Ramos (cell line): ENCODE measurements at regions not wholly inside any gene's neighbourhood (a gene's known extent, or its start where the extent isn't known, plus 50 kb on each side); places are given as distances from the start of the nearest gene placed in this dataset.

ENCODE experiments used
- in situ Hi-C: fragments of 300-500 bp; cut with MboI; formaldehyde crosslinking; loops from one replicate; pipeline ENCODE4 v1.14.3; 2022; ENCODE audit warnings: low sequenced_read_pairs; ENCODE audit not compliant: unreplicated experiment

GRCh38 chr18:73669297-73669696, 478.3 kb downstream of the FBXO15 start:
- in situ Hi-C loops: no loop called here

GRCh38 chr18:73668051-73668450, 479.6 kb downstream of the FBXO15 start:
- in situ Hi-C loops: no loop called here

DNA sequence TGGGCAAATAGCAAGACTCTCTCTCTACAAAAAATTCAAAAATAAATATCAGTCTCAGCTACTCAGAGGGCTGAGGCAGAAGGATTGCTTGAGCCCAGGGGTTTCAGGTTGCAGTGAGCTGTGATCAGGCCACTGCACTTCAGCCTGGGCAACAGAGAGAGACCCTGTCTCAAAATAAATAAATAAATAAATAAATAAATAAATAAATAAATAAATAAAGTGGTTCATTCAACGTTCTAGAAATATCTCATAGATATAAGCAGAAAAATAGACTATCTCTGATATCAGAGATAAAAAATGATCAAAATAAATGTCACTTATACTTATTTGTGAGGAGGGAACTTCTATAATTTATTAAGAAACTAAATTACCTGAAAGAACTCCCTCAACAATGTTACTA, 480.9 kb downstream of the FBXO15 start:
- in situ Hi-C loops: no loop called here

- in situ Hi-C loops: no loop called here
Observed at GRCh38 chr18:73664896-73665295, 482.7 kb downstream of the FBXO15 start.

GRCh38 chr18:73663581-73663980, 484.1 kb downstream of the FBXO15 start:
- in situ Hi-C loops: no loop called here

GRCh38 chr18:73662421-73662820, 485.2 kb downstream of the FBXO15 start:
- in situ Hi-C loops: no loop called here

- in situ Hi-C loops: no loop called here
Observed at GRCh38 chr18:73660931-73661856, 486.4 kb downstream of the FBXO15 start.

DNA sequence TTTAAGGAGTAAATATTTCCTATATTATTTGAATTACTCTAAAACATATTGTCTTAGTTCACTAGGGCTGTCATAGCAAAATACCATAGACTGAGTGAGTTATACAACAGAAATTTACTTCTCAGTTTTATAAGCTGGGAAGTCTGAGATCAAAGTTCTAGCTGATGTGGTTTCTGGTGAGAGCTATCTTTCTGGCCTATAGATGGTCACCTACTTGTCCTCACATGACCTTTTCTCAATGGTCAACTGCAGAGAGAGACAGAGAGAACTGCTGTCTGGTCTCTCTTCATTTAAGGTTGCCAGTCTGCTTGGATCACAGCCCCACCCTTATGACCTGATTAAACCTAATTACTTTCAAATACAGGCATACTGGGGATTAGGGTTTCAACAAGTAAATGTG, 490.9 kb downstream of the FBXO15 start:
- in situ Hi-C loops: no loop called here

DNA sequence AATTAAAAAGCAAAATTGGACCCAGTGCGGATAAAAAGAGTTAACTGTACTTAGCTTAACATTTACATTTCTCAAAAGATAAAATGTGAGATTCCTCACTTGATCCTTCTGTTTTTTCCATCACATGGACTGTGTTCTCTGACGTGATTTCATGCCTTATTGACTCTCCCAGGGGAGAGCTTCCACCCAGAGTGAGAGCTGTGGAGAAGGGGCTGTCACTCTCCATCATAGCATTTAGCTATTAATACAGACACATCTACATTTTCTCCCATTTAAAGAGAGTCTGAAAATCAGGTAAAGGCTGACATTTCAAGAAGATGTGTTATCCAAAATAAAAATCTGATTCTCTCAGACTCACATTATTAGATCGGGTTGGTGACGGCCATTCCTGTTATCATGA, 493.8 kb downstream of the FBXO15 start:
- in situ Hi-C loops: no loop called here

GRCh38 chr18:73653251-73653650, 494.4 kb downstream of the FBXO15 start:
- in situ Hi-C loops: no loop called here

DNA sequence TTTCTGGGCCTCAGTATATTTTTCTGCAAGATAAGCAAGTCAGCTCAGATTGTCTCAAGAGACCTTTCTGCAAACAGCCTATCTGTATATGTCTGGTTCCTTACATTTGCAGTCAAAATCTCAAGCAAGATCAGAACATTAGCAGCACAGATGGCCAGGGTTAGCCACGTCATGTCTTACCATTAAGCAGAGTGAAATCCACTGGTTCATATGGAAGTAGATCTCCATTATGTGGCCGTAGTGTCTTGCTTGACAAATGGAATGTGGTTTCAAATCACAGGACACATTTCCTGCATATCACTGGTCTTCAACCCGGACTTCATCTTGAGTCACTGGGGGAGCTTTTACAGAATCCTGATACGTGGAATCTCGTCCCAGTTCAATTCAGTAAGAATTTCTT, 500.2 kb downstream of the FBXO15 start:
- in situ Hi-C loops: no loop called here

GRCh38 chr18:73646772-73647171, 500.9 kb downstream of the FBXO15 start:
- in situ Hi-C loops: no loop called here

DNA sequence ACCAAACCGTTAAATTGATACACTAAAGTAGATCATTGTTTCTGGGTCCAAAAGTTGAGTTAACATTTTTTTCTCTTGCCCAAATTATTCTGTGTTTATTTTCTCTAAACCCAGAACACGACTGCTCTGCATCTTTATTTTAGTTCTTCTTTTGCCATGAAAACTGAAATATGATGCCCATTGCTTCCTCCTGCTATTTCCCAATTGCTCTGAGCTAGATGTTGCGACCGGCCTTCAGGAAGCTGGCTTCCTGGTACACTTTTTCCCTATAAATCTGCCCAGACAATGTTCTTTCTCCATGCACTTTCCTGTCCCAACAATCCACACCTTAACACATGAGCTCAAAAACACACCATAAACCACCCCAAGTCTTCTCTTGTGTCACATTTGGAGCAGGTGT, 501.4 kb downstream of the FBXO15 start:
- in situ Hi-C loops: no loop called here

- in situ Hi-C loops: no loop called here
Observed at GRCh38 chr18:73645160-73645715, 502.4 kb downstream of the FBXO15 start.

GRCh38 chr18:73639788-73640187, 507.8 kb downstream of the FBXO15 start:
- in situ Hi-C loops: no loop called here

GRCh38 chr18:73638709-73639108, 508.9 kb downstream of the FBXO15 start:
- in situ Hi-C loops: no loop called here

- in situ Hi-C loops: no loop called here
Observed at GRCh38 chr18:73636355-73636754, 511.3 kb downstream of the FBXO15 start.

DNA sequence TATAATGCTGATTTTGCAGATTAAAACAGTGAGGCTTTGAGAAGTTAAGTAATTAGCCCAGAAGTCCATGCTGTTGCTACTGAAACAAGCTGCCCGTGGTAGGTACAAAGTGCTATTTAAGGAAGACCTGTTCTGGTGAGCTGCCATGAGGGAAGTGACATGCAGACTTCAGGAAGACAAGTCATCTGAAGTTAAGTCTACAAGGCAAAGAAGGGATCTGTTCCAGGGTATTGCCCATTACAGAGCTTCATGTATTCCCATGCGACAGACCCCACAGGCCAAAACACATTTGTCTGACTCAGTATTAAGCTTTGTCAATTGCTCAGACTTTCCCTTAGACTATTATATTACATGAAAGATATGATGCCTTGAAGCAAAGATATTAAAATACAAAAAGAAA, 520.8 kb downstream of the FBXO15 start:
- in situ Hi-C loops: no loop called here

- in situ Hi-C loops: no loop called here
Observed at GRCh38 chr18:73626221-73626620, 521.4 kb downstream of the FBXO15 start.

DNA sequence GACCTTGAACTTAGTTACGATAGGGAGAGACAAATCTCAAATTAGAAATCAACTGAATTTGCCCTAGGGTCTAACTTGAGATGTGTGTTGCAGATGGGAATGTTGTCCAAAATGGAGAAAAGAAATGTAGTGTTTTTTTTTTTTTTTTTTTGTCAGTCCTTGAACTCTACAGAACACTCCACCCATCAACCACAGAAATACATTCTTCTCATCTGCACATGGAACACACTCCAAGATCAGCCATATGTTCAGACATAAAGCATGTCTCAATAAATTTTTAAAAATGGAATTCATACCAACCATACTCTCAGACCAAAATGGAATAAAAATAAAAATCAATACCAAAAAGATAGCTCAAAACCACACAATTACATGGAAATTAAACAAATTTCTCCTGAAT, 526.5 kb downstream of the FBXO15 start:
- in situ Hi-C loops: no loop called here

DNA sequence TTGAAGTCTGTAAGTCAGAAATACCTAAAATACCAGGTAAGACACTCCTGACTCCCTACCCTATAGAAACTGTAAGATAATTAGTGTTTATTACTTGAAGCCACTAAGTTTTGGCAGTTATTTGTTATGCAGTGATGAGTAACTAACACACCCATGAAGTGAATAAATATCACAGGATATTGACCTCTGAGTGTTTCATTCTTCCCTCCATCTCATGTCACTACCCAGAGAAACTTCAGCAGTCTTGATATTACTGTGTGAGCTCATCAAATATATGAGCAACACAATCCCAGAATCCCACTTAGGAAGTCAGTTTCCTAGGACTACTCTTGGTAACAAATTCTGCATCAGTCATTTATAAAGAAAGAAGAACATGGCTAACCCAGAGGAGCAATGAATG, 529.7 kb downstream of the FBXO15 start:
- in situ Hi-C loops: no loop called here

DNA sequence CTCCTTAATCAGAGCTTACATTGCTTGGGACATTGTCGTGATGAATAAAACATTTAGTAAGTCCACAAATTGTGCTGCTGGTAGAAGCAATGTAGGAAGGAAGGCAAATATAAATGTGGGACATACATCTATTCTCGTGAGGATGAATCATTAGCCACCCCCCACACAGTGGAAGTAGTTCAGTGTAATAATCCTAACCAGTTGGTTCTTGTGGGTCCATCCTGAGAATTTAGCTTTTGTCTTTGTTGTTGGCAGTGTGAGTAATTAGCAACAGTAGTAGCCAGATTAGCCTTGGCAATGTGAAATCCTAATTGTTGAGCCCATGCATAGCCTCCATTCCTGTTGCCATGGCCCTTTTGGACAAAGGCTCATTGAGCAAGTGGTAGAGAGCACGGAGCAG, 532.1 kb downstream of the FBXO15 start:
- in situ Hi-C loops: no loop called here
